GM12878 (cell line): ENCODE measurements at regions not wholly inside any gene's neighbourhood (a gene's known extent, or its start where the extent isn't known, plus 50 kb on each side); places are given as distances from the start of the nearest gene placed in this dataset.

Experiments
- ATAC-seq: fragments of 200-7000 bp; cut with Tn5 transposase; 3 replicates; pipeline ENCODE4 v1.9.1; 2020; ENCODE audit warnings: mild to moderate bottlenecking, moderate library complexity
- BruUV-seq: library from RNA; stranded (reverse); fragments of 400-500 nt; replicated peaks from 2 replicates; lab custom pipeline; 2021; lab: Mats Ljungman, UMichigan
- CTCF ChIA-PET: fragments of 300-600 bp; sonication (Branson Sonifier 250); formaldehyde crosslinking; extraction: SDS; loops from one replicate; lab custom pipeline; 2021; ENCODE audit warnings: inconsistent platforms; lab: Yijun Ruan, JAX
- POLR2A ChIA-PET: fragments of 350-600 bp; formaldehyde crosslinking; extraction: SDS; loops from one replicate; lab custom pipeline; 2021; ENCODE audit warnings: inconsistent platforms; lab: Charles Lee
- RAD21 ChIA-PET: fragments of 300-600 bp; sonication (Branson Sonifier 250); formaldehyde crosslinking; loops from one replicate; lab custom pipeline; 2023; ENCODE audit warnings: antibody characterized with exemption; ENCODE audit not compliant: unreplicated experiment; lab: Charles Lee
- SMC1A ChIA-PET: fragments of 300-600 bp; sonication (Branson Sonifier 250); formaldehyde crosslinking; loops from one replicate; lab custom pipeline; 2023; ENCODE audit not compliant: unreplicated experiment, uncharacterized antibody; lab: Charles Lee
- DNase-seq: peaks from one replicate; pipeline ENCODE4 v3.0.0-alpha.2; 2011; ENCODE audit warnings: low read depth, low spot score
- FAIRE-seq: peaks from 3 replicates; lab custom pipeline; 2011; peaks lifted over from hg19 to GRCh38; lab: Jason Lieb, UNC
- H2AFZ ChIP-seq: 2 replicates; pipeline ENCODE4 v1.6.0; 2011; ENCODE audit warnings: low read depth, low read length, control low read depth; ENCODE audit not compliant: control insufficient read depth
- H3K27ac ChIP-seq: 2 replicates; pipeline ENCODE4 v1.5.1; 2011; ENCODE audit warnings: control low read depth; ENCODE audit not compliant: control insufficient read depth, insufficient read depth
- H3K27me3 ChIP-seq, 2 experiments: replicated peaks in 1 of 2; 2 replicates each; pipeline versions ENCODE4 v1.6.0 to v1.6.1; 2011; ENCODE audit warnings: low read length in 1 of 2; ENCODE audit not compliant: control insufficient read depth in 2 of 2, insufficient read depth in 2 of 2
- H3K36me3 ChIP-seq, 2 experiments: 2 replicates each; pipeline ENCODE4 v1.5.1; 2011; ENCODE audit warnings: low read length in 1 of 2; ENCODE audit not compliant: control insufficient read depth in 2 of 2, insufficient read depth in 2 of 2
- H3K4me1 ChIP-seq: 2 replicates; pipeline ENCODE4 v1.6.1; 2011; ENCODE audit warnings: mild to moderate bottlenecking, low read length, moderate library complexity, mixed read lengths; ENCODE audit not compliant: control insufficient read depth, insufficient read depth
- H3K4me2 ChIP-seq: 2 replicates; pipeline ENCODE4 v1.6.0; 2011; ENCODE audit warnings: control low read depth; ENCODE audit not compliant: control insufficient read depth, insufficient read depth
- H3K4me3 ChIP-seq: fragments of 200-600 bp; sonication (generic); 2 replicates; pipeline ENCODE4 v1.5.1; 2016
- H3K79me2 ChIP-seq: 2 replicates; pipeline ENCODE4 v1.6.0; 2011; ENCODE audit warnings: low read length; ENCODE audit not compliant: control insufficient read depth, insufficient read depth
- H3K9ac ChIP-seq: 2 replicates; pipeline ENCODE4 v1.8.0; 2011; ENCODE audit warnings: low read length, control low read depth, mixed read lengths; ENCODE audit not compliant: control insufficient read depth, insufficient read depth
- H3K9me3 ChIP-seq: replicated peaks from 3 replicates; pipeline ENCODE4 v1.5.1; 2011; ENCODE audit warnings: mild to moderate bottlenecking, low read length; ENCODE audit not compliant: control insufficient read depth, insufficient read depth
- H4K20me1 ChIP-seq: 2 replicates; pipeline ENCODE4 v1.6.0; 2011; ENCODE audit not compliant: control insufficient read depth, insufficient read depth
- CREB1 ChIP-seq: IDR thresholded peaks from 2 replicates; pipeline ENCODE4 v1.6.1; 2012; ENCODE audit warnings: low read depth, mild to moderate bottlenecking, inconsistent platforms
- GABPA ChIP-seq: IDR thresholded peaks from 2 replicates; pipeline ENCODE4 v1.6.1; 2014; ENCODE audit warnings: antibody characterized with exemption, low read depth, mild to moderate bottlenecking, inconsistent platforms
- GATAD2B ChIP-seq: fragments of 450-650 bp; conservative IDR thresholded peaks from 2 replicates; pipeline ENCODE4 v1.6.1; 2017; ENCODE audit warnings: low read depth, mild to moderate bottlenecking, moderate library complexity
- SMARCA5 ChIP-seq: fragments of 450-650 bp; IDR thresholded peaks from 2 replicates; pipeline ENCODE4 v1.6.1; 2017; ENCODE audit warnings: mild to moderate bottlenecking
- SREBF1 ChIP-seq: IDR thresholded peaks from 2 replicates; pipeline ENCODE4 v1.6.1; 2012; ENCODE audit warnings: mild to moderate bottlenecking, low read length
- WGBS: methylation state at CpG from one replicate; pipeline ENCODE4 v1.1.6; 2016; ENCODE audit warnings: low lambda C conversion rate; ENCODE audit not compliant: insufficient replicate concordance, insufficient coverage; ENCODE audit errors: missing lambda C conversion rate; 5-methylcytosine and 5-hydroxymethylcytosine counted together
- in situ Hi-C: fragments of 300-500 bp; cut with MboI; formaldehyde crosslinking; loops from 9 replicates; pipeline ENCODE4 v1.14.3; 2018; ENCODE audit warnings: mixed read lengths
- intact Hi-C: fragments of 100-400 bp; cut with micrococcal nuclease; formaldehyde crosslinking; loops from one replicate; pipeline ENCODE4 v1.14.2; 2022; ENCODE audit not compliant: unreplicated experiment
- TF ChIP-seq, protein P1 (sequence below): IDR thresholded peaks from 2 replicates; pipeline ENCODE4 v1.6.1; 2011; ENCODE audit warnings: mild to moderate bottlenecking, low read depth, low read length, moderate library complexity; ENCODE audit not compliant: insufficient replicate concordance
- TF ChIP-seq, protein P2 (sequence below): IDR thresholded peaks from 2 replicates; pipeline ENCODE4 v1.6.1; 2012; ENCODE audit warnings: low read depth, low read length, improper control_type of control experiment
- TF ChIP-seq, protein P3 (sequence below), 3 experiments: IDR thresholded peaks in 2 of 3; conservative IDR thresholded peaks in 1 of 3; 2 replicates each; pipeline ENCODE4 v1.5.1; 2011; ENCODE audit warnings: low read depth in 3 of 3, low read length in 3 of 3, mild to moderate bottlenecking in 3 of 3, control low read depth in 2 of 3, moderate library complexity in 2 of 3, inconsistent platforms in 1 of 3, mixed read lengths in 1 of 3; ENCODE audit not compliant: control insufficient read depth in 2 of 3, insufficient read depth in 1 of 3; ENCODE audit errors: extremely low read depth in 1 of 3

DNA sequence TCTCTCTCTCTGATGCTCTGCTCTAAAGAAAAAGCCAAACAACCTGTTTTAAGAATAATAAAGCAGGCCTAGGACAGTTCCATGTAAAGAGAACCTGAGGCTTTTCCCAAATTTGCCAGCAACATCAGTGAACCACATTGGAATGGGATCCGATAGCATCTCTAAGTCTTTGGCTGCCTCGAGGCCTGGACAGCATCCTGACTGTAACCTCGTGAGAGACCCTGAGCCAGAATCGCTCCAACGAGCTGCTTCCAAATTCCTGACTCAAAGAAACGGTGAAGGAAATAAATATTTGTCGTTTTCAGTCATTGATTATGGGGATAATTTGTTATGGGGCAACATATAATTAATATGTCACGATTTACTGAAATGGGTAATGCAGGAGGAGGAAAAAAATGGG, 1012.8 kb downstream of the ROBO2 start:
- TF ChIP-seq, protein P1, sequence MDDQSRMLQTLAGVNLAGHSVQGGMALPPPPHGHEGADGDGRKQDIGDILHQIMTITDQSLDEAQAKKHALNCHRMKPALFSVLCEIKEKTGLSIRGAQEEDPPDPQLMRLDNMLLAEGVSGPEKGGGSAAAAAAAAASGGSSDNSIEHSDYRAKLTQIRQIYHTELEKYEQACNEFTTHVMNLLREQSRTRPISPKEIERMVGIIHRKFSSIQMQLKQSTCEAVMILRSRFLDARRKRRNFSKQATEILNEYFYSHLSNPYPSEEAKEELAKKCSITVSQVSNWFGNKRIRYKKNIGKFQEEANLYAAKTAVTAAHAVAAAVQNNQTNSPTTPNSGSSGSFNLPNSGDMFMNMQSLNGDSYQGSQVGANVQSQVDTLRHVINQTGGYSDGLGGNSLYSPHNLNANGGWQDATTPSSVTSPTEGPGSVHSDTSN: no peak
- TF ChIP-seq GATAD2B (no peak), SMARCA5 (no peak)
- TF ChIP-seq, all 136 proteins: peak for 0
- H3K4me1 ChIP-seq: no peaks in the 10 kb centered on the region
- no peaks in the 10 kb centered on the region for H4K20me1 ChIP-seq
- no peak overlapping the region for H2AFZ ChIP-seq
- BruUV-seq: no TSS peak
- WGBS: 19% methylated on average over 8 of the region's 8 CpGs
- no peaks in the 10 kb centered on the region for H3K9me3 ChIP-seq
- intact Hi-C loops: no loop called here
- POLR2A ChIA-PET: no interaction called here
- no peak overlapping the region for H3K9ac ChIP-seq
- no peaks in the 10 kb centered on the region for H3K36me3 ChIP-seq
- CTCF ChIA-PET: no interaction called here
- no peak overlapping the region for H3K4me2 ChIP-seq
- DNase-seq (no peak), ATAC-seq (no peak), FAIRE-seq (no peak)
- no peaks in the 10 kb centered on the region for H3K79me2 ChIP-seq
- RAD21 ChIA-PET: no interaction called here
- H3K27ac ChIP-seq: no peak overlapping the region
- no peaks in the 10 kb centered on the region for H3K27me3 ChIP-seq
- H3K4me3 ChIP-seq: no peak overlapping the region
- SMC1A ChIA-PET: no interaction called here
- in situ Hi-C loops: no loop called here

DNA sequence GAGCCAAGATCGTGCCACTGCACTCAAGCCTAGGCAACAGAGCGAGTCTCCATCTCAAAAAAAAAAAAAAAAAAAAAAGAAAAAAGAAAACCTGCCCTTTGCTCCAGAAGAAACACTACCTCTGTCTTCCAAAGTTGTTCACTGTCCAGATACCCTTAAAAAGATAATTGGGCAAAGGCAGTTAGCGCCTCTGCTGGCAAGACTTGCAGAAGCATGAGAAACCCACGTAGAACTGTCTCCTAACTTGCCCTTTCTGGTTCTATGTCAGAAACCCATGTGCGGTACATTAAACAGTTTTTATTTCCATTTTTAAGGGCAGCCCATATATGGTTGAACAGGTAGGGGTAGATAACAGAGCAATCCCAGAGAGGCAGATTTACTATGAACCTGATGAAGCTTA, 1026.4 kb downstream of the ROBO2 start:
- ChIA-PET CTCF (no interaction called here), POLR2A (no interaction called here), RAD21 (no interaction called here), SMC1A (no interaction called here)
- WGBS: 20% methylated on average over 4 of the region's 5 CpGs
- Histone ChIP-seq H3K4me1 (no peaks in the 10 kb centered on the region), H2AFZ (no peak overlapping the region), H3K9ac (no peak overlapping the region), H3K4me2 (no peak overlapping the region), H3K27me3 (no peaks in the 10 kb centered on the region), H3K27ac (no peak overlapping the region), H3K9me3 (no peaks in the 10 kb centered on the region), H3K4me3 (no peak overlapping the region), H4K20me1 (no peaks in the 10 kb centered on the region), H3K79me2 (no peaks in the 10 kb centered on the region), H3K36me3 (no peaks in the 10 kb centered on the region)
- no peak for FAIRE-seq
- ATAC-seq: peak; percentile 51; the same call in 1 of the 3 replicates
- BruUV-seq: no TSS peak
- DNase-seq: no peak
- intact Hi-C loops (no loop called here), in situ Hi-C loops (no loop called here)
- TF ChIP-seq SREBF1 (no peak), CREB1 (no peak), GABPA (no peak)
- TF ChIP-seq, protein P2, sequence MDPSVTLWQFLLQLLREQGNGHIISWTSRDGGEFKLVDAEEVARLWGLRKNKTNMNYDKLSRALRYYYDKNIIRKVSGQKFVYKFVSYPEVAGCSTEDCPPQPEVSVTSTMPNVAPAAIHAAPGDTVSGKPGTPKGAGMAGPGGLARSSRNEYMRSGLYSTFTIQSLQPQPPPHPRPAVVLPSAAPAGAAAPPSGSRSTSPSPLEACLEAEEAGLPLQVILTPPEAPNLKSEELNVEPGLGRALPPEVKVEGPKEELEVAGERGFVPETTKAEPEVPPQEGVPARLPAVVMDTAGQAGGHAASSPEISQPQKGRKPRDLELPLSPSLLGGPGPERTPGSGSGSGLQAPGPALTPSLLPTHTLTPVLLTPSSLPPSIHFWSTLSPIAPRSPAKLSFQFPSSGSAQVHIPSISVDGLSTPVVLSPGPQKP: no peak
- TF ChIP-seq, protein P3, sequence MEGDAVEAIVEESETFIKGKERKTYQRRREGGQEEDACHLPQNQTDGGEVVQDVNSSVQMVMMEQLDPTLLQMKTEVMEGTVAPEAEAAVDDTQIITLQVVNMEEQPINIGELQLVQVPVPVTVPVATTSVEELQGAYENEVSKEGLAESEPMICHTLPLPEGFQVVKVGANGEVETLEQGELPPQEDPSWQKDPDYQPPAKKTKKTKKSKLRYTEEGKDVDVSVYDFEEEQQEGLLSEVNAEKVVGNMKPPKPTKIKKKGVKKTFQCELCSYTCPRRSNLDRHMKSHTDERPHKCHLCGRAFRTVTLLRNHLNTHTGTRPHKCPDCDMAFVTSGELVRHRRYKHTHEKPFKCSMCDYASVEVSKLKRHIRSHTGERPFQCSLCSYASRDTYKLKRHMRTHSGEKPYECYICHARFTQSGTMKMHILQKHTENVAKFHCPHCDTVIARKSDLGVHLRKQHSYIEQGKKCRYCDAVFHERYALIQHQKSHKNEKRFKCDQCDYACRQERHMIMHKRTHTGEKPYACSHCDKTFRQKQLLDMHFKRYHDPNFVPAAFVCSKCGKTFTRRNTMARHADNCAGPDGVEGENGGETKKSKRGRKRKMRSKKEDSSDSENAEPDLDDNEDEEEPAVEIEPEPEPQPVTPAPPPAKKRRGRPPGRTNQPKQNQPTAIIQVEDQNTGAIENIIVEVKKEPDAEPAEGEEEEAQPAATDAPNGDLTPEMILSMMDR (IDR thresholded peaks at IDR 0.05 in 2 of 3, conservative IDR thresholded peaks at IDR 0.05 in 1 of 3; ENCODE audit: control insufficient read depth in 2 of 3, extremely low read depth in 1 of 3, insufficient read depth in 1 of 3, low read depth in 3 of 3, low read length in 3 of 3): peak in 1 of 3 experiments; percentile 22; a peak in 1 of 6 replicates
